Dermis blood vessel endothelial cell (primary cell): ENCODE measurements at regions not wholly inside any gene's neighbourhood (a gene's known extent, or its start where the extent isn't known, plus 50 kb on each side); places are given as distances from the start of the nearest gene placed in this dataset.
"Not testable (repeated sequence)": the region's sequence is repeated elsewhere in the genome, so short reads cannot be mapped to it uniquely, and the experiment has no call there.

ENCODE experiments used
- DNase-seq: peaks from one replicate; pipeline ENCODE4 v3.0.0; 2010

DNA sequence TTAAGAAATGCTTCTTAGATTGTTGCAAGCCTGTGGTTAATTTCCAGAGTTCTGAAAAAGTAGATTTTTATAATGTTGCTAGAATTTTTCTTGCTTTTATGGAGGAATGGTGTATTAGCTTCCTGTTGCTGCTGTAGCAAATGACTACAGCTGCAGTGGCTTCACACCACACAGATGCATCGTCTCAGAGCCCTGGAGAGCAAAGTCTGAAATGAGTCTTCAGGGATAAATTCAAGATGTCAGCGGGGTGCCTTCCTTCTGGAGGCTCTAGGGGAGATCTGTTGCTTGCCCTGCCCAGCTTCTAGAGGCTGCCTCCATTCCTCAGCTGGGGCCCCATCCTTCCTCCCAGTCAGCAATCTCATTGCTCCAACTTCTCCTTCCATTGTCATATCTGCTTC is 187.8 kb downstream of the ZNF516 start:
- DNase-seq = no peak

DNA sequence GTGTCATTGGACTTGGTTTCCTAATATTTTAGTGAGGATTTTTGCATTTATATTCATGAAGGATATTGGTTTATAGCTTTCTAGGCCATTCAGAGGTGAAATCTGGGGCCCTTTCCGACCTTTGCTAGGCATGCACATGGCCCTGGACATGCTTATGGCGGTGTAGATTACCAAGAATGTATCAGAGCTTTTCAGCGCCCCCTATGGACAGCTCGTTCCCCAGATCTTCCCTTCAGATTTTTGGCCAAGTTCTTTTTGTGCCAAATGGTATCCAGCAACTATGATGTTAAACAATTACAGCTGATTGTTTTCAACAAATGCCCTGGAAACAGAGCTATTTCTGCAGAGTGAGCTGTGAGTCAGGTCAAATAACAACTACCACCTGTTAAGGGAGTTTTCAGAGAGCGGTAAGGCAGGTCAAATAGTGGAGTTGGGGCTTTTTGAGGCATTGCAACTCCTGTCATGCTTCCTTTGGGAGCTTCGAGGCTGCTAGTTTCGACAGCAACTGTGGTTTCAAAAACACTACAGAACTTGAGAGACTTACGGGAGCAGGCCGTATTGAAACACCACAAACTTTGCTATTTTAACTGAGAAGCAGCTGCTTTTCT is 188.3 kb downstream of the ZNF516 start:
- DNase-seq = no peak

DNA sequence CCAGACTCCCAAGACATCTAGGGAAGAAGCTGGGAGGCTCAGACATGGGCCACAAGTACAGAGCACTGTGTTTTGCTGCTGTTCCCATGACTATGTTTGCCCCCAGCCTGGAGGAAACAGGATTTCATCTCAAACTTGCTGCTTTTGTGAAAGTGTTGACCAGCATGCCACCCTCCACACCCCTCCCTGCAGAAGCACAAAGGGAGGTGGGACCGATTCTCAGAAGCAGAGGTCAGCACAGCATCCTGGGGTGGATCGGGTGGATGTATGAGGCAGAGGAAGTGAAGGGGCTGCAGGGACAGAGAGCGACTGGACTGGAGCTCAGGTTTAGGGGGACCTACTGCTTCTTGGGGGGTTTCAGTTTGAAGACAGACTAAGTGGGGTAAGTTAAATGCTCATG is 209.2 kb downstream of the ZNF516 start:
- no peak for DNase-seq

DNA sequence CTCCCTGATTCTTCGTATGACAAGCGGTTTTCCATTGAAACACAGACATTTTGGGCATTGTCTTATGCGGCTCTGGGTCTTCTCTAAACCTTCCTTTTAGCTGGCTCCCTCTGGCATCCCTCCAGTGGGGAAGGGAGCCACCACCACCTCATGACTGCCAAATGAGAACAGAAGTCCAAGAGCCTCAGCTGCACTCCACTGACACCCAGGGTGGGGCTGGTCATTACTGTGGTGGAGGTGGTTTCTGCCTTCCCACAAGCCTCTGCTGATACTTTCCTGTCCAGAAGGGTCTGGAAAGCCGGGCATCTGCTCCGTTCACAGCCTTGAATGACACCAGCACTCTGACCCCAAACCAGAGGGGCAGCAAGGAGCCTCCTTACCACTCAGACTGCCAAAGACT is 213.5 kb downstream of the ZNF516 start:
- no peak for DNase-seq

DNA sequence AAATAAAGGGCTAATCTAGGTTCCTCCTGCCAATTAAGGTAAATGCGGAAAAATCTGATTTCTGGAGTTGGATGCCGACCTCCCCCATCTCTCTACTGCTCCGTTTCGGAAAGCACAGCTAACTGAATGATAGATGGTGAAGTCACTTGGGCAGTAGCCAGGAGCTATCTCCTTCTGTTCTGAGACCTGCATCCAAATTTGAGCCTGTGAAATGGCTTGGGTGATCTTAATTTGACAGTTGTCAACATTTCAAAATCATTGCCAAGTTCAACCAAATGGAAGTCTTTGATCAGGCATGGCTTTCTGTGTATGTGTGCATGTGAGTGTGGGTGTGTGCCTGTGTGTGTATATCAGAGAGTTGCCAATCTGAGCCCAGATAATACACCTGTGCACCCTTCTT is 217.2 kb downstream of the ZNF516 start:
- DNase-seq = no peak

DNA sequence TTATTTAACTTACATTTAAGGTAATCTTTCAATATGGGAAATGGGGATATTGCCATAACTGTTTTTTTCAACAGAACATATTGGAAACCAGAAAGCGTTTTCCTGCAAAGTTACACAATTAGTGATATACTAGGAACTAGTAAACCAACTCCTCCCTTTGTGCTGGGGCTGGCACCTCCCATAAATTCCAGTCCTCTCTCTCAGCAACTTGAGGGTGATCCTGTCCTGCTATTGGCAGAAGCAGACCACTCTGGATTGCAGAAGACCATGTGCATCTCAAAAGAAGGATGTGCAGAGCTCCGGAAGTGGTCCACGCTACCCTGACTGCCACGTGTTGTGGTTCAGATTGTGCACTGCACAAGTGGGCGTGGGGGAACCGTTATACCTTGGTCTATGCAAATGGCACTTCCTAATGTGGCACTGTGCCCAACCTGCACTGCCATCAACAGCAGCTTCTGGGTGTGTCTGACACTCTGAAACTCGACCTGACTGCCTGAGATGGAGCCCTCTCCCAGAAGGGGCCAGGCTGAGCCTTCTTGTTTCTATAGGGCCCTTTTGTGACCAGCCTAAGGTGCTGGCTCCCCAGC is 219.2 kb downstream of the ZNF516 start:
- DNase-seq = no peak

DNA sequence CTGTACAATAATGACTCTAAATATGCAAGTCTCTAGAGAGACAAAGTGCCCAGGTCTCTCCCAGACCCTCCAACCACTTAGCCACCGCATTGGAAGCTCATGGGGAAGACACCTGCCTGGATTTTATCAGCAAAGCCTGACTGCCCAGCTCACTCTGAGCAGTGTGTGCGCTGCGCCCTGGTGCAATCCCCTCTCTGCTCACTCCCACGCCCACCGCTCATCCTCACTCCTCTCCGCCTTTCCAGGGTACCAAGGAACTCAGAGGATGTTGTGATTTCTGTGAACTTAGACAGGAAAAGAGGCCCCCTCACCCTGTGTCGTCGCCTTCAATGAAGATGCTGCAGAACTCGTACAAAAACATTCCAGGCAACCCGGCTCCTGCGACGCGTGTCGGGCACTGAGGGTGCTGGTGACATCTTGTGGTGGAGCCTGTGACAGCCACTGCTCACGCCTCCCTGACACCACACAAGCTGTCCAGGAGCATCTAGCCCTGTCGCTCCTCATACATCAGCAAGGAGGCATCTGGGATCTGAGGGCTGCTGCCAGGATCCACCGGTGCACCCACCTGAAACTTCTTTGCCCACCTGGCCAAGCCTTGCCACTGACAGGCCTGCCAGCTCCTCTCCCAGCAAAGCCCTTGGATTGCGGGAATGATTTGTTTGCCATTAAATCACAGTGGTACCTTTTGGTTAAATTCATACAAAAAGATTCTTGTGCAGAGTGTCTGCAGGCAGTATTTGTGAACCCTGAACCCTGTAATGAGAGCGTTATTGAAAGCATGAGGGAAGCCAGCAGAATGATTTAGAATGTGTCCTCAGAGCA is 220.4 kb downstream of the ZNF516 start:
- DNase-seq = no peak

DNA sequence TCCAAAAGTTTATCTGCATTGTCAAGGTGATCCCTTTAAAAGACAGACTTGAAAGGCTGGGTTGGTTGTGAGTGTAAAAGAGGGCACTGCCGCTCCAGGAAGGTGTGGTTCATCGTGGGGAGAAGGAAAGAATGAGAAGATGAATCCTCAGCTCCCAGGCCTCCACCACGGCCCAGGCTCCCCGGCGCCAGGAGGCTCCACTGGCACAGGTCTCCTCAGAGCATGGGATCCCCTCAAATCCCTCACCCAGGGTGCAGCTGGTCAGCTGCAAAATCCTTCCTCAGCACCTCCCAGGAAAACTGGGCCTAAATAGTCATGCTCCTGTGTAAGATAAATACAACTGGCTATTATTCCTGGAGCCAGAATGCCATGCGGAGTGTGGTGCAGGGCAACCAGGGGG is 221.1 kb downstream of the ZNF516 start:
- DNase-seq = no peak

DNA sequence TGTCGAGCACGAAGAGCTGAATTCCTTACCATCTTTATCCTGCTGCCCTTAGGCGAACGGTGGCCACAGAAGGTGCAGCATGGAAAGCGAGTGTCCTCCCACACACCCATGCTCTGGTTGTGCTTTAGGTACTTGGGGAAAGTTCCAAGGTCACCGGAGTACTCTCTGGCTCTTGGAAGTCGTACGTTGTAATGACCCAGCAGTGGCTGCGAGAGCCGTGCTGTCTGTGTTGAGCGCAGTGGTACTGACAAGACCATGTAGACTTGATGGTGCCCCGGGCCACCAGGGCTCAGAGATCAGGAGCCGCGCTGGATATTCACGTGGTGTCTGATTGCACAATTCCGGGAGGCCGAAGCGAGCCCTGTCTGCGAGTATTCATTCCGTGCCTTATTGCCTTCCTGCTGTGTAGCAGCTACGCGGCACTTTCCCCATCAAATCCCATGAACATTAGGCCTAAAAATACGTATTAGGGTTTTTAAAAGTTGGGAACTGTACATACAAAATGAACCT is 222.0 kb downstream of the ZNF516 start:
- no peak for DNase-seq

DNA sequence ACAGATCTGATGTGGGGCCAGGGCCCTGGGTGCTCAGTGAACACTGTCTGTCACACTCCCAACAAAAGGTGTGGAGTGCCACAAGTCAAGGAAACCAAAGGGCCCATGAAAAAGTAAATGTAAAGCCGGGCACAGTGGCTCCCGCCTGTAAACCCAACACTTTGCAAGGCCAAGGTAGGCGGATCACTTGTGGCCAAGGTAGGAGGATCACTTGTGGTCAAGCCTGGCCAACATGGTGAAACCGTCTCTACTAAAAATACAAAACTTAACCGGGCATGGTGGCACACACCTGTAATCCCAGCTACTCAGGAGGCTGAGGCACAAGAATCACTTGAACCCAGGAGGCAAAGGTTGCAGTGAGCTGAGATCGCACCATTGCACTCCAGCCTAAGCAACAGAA is 227.6 kb downstream of the ZNF516 start:
- not testable (repeated sequence) for DNase-seq

DNA sequence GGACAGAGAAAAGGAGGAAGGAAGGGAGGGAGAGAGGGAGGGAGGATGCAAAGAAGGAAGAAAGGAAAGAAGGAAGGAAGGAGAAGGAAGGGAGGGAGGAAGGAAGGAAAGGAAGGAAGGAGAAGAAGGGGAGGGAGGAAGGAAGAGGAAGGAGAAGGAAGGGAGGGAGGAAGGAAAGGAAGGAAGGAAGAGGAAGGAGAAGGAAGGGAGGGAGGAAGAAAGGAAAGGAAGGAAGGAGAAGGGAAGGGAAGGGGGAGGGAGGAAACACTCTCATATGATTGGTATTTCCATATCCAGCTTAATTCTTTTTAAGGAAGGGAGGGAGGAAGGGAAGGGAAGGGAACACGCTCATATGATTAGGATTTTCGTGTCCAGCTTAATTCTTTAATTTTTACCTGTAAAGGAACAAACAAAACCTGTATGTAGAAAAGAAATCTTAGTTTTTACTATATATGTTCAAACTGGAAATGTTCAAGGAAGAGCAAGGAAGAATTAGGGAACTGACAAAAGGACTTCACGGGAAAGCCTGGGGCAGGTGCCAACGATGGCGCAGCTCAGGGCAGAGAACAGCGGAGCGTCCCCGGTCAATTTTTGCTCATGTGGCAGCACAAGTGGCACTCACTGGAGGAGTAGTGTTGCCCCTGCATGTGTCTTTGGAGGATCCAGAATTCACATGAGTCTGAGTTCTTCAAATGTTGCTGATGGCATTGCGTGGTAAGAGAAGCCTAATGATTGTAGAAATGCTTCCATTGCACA is 228.6 kb downstream of the ZNF516 start:
- DNase-seq = no peak

DNA sequence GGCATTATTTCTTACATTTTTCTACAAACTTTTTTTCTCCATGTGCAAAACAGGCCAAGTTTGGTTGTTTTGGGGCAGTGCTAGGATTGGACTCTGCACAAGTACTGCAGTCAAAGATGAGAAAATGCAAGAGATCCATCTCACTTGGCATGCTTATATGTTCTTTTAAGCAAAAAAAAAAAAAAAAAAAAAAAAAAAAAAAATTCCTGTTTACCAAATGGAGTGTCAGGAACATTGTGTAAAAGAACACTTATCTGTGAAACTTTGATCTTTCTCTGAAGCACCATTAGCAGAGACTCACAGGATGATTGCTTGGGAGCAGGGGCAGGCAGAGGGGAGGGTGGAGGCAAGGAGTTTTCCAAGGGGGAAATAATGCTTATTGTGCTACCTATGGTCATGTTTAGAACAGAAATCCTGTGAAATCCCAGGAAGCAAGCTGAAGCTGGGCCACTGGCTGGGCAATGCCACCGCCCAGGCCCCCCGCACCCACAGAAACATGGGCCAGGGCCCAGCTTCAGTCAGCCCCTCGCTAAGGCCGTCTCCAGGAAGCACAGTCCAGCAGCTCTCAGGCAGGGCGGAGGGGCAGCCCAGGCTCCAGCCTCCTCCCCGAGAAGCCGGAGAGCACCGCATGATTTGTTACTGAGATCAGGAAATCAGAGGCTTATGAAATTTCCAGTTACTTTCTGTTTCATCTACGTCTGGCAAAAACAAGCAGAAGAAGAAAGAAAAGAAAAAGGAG is 229.4 kb downstream of the ZNF516 start:
- DNase-seq = no peak

DNA sequence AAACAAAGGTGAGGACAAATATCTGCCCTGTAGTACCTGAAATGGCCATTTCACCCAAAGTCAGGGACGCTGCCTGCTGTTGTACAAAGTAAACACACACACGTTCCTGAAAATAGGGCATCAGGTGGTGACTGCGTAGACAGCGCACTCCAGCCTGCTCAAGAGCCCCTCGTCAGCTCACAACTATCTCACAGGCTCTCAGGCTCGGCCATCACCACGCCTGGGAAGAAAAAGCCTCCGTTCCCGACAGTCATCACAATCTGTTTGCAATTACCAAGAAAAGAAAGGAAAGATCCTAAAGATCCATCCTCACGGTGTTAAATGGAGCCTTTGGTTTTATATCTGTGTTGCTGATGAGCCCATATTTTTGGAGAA is 230.2 kb downstream of the ZNF516 start:
- DNase-seq = no peak

DNA sequence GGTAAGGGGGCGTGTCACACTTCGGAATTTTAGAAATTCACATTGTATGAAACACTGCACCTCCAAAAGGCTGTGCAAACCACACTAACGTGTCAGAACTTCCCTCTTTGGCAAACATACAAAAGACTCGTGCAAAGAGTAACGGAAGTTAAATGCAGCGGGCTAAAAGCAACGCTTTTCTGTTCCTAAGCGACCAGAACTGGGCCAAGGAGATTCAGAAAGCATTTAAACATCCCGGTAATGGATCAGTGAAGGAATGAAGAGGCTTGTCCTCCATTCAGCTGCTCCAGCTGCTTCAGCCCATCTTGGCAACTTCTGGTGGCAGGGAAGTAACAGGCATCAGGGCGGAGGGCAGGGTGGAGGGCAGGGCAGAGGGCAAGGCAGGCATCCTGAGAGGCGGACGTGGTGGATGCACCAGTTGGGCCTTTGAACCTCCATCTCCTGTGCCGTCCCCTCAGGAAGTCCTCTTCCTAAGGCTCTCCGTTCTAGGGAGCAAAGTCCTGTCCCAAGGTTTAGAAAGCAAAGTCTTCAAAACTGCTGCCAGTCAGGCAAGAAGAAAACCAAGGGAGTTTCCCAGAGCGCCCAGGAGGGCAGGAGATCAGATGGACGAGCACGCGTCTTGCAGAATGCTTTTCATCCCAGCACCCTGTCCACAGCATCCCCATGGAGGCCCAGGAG is 230.7 kb downstream of the ZNF516 start:
- DNase-seq = no peak

DNA sequence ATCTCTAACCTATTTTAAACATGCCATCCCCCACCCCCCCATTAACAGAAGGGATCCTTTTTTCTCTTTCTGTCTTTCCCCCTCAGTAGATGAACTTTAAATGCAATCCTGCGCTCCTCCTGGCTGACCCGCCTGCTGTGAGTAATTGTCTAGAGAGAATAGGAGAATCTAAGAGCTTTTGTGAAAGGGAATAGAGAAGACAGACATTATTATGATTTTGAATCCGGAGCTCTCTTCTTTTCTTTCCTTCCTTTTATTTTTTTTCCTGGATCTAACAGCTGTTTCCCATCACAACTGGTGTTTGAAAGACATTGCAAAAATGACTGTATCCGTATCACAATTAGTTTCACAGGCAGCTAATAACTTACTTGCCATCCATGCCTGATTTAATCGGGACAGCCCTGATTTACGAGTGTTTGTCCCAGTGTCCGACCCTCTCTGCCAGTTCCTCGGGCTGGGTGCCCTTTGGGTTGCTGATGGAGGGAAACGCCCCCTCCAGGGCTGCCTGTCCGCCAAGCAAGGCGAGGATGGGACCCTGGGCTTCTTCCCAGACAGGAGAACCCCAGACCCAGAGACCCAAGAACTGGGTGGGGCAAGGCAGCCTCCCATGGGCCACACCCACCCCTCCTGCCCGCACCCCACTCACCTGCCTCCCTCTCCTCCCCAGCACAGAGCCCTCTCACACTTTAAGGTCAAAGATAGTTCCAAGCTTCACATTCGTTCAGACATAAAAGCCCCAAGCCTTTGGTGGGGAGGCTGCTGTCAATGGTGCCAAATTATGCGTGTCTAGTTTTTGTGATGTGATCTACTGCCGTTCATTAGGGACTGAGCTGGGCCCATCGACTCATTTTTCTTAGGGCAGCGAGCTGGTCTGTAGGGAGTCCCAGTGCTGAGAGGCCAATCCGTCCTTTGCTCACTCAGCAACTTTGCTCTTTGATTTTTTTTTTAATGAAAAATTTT is 231.7 kb downstream of the ZNF516 start:
- no peak for DNase-seq

DNA sequence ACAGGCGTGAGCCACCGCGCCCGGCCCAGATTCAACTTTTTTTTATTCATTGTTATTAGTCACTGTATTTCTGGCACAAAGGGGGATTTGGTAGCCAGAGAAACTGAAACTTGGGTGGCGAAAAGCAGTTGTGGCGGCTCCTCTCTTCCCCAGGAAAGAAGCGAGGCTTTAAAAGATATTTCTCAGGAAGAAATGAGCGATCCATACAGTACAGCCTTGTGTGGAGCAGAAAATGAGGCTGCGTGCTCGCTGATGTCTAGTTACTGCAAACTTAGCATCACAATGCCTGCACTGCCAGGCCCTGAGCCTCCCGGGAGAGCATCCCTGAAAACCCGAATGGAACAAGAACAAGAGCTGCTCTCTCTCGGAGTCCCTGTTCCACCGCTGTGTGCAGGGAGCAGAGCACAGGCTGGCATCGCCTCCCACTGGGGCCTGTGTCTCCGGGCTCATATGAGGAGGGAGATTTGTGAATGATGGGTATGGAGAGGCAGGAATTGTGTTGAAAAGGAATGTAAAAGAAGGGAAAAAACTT is 234.0 kb downstream of the ZNF516 start:
- DNase-seq = no peak

DNA sequence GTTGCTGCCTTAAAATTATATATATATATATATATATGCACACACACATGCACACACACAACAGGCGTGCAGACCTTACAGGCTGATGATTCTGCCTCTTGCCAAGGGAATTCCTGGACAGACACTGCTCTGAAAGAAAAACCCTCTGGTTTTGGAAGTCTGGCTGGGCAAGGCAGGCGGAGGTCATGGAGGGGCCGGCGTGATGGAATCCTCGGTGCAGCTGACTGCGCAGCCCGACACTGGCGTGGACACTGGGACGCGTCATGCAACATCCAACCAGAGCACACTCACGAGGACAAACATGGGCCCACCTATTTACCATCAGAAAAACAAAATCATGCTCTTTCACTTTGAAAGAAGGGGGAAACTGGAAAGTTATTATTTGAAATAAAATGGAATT is 235.3 kb downstream of the ZNF516 start:
- no peak for DNase-seq

DNA sequence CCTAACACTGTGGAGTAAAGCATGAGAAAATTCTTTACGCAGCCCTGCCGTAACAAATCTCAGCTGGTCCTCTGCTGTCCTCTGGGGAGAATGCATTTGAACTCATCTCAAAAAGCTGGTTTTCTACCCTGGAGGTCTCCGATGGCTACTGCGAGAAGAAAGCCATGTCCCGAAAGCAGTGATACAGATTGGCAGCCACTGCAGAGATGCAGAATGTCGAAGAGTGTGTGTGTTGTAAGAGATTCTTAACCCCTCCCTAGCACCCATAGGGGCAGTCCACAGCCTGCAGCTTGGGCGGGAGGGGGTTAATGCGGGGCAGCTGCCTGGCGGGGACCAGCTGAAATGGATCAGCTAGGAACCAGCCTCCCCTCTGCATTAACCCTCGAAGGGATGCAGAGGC is 235.9 kb downstream of the ZNF516 start:
- no peak for DNase-seq

DNA sequence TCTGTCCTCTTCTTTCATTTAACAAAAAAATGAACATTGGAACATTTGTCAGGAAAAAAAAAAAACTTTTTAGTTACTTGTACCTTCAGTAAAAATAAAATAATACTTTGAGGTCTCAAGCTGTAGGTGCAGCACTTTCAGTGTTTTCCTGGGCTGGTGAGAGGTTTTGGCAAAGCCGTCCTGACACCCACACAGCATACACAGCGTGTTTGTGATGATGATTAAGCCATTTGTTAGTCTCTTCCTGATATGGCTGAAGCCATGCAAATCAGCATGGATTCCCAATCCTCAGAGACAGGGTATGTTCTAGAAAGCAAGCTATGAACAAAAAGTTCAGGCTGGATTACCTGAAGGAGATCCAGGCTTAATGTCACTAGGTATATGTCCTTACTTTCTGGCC is 236.8 kb downstream of the ZNF516 start:
- no peak for DNase-seq

DNA sequence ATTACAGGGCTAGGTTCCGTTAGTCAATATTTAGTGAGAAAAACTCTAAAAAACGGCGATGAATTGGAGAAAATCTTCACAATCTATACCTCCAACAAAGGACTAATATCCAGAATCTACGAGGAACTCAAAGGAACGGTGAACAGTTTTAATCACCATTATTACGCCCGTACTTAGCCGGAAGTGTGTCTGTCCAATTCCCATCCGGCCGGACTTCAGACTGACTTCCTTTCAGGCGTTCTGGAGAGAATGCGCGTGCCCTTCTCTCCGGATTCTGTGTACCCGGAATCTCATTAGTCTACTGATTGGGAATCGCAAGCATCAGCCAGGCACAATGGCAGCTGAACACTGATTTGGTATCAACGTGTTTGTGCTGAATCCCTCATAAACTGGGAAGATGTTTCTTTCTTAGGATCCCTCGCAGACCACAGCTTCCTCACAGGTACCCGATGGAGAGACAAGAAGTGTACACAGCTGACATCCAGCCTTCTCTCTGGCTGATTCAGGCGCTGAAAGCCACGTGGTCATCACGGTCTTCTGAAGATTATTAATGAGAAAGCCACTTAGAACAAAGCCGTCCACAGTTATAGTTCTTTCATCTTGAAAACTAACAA is 239.9 kb downstream of the ZNF516 start:
- DNase-seq = no peak
